ENCODE measurements at regions not wholly inside any gene's neighbourhood (a gene's known extent, or its start where the extent isn't known, plus 50 kb on each side); places are given as distances from the start of the nearest gene placed in this dataset.

DNA sequence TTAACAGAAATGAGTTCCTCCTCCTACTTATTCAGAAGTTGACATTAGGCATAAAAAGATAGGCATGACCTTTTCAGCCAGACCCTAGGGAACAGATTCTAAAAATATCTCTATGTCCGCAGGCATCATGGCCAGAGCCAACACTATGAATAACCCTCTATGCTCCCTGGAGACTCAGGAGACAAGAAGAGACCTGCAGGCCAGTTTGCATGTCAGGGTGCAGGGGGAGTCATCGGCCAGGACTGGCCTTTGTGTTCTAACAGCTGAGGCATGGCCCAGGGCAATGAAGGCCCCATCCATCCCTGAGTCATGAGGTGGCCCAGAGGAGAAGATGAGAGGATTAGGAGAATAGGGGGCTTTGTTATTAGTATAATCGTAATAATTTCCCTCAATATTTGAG lies 93.8 kb downstream of the TMEM215 start:
- TF ChIP-seq, protein P1, sequence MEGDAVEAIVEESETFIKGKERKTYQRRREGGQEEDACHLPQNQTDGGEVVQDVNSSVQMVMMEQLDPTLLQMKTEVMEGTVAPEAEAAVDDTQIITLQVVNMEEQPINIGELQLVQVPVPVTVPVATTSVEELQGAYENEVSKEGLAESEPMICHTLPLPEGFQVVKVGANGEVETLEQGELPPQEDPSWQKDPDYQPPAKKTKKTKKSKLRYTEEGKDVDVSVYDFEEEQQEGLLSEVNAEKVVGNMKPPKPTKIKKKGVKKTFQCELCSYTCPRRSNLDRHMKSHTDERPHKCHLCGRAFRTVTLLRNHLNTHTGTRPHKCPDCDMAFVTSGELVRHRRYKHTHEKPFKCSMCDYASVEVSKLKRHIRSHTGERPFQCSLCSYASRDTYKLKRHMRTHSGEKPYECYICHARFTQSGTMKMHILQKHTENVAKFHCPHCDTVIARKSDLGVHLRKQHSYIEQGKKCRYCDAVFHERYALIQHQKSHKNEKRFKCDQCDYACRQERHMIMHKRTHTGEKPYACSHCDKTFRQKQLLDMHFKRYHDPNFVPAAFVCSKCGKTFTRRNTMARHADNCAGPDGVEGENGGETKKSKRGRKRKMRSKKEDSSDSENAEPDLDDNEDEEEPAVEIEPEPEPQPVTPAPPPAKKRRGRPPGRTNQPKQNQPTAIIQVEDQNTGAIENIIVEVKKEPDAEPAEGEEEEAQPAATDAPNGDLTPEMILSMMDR (optimal IDR thresholded peaks at IDR 0.05 in 1 of 3, IDR thresholded peaks at IDR 0.05 in 1 of 3, conservative IDR thresholded peaks at IDR 0.05 in 1 of 3; ENCODE audit: extremely low read depth in 1 of 3, insufficient read depth in 2 of 3, low read length in 3 of 3) = no peak
- TF ChIP-seq EZH2 (IDR thresholded peaks at IDR 0.05; ENCODE audit: low read length) = no peak

All from keratinocyte (primary cell).